NCI-H2196 (cell line): ENCODE measurements at regions not wholly inside any gene's neighbourhood (a gene's known extent, or its start where the extent isn't known, plus 50 kb on each side); places are given as distances from the start of the nearest gene placed in this dataset.
"Not testable (repeated sequence)": the region's sequence is repeated elsewhere in the genome, so short reads cannot be mapped to it uniquely, and the experiment has no call there.

ENCODE experiments used
- DNase-seq: peaks from one replicate; lab custom pipeline; 2025; ENCODE audit not compliant: unreplicated experiment; lab: John Stamatoyannopoulos, UW

GRCh38 chr6:155889410-155889809 is 433.8 kb upstream of the NOX3 start:
- DNase-seq = no peak

DNA sequence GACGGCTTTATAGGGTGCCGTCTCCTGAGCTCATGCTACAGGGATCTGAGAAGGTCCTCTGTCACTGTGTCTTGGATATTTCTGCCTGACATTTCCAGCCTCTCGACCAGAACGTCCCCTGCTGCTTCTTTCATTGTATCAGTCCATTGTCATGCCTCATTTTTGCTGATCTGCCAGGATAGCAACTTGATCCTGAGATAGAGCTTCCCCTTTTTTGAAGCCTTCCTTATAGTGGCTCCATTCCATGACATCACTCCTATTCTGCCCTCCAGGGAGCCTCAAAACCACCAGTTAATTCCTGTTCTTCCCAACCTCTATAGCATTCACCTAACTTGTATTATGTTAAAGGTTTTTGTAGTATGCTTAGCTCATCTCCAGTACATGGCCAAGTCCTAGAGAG is 431.8 kb upstream of the NOX3 start:
- no peak for DNase-seq

- no peak for DNase-seq
Observed at GRCh38 chr6:155883741-155884140, 428.1 kb upstream of the NOX3 start.

DNA sequence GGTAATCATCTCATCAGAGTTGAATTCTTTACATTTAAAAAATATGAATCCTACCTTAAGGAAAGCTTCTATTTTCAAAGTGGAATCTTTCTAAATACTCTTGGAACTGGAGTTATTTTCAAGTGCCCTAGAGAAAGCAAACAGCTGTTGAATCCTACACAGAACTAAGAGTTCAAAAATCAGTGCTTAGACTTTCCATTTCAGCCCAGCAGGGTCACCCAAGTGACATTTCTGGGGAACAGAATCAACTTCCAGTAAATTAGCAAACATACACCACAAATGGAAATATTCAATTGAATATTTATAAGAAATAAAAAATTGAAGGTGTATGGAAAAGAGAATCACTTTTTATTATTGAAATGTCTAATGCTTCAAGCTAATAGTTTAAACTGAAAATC is 427.7 kb upstream of the NOX3 start:
- DNase-seq = no peak

DNA sequence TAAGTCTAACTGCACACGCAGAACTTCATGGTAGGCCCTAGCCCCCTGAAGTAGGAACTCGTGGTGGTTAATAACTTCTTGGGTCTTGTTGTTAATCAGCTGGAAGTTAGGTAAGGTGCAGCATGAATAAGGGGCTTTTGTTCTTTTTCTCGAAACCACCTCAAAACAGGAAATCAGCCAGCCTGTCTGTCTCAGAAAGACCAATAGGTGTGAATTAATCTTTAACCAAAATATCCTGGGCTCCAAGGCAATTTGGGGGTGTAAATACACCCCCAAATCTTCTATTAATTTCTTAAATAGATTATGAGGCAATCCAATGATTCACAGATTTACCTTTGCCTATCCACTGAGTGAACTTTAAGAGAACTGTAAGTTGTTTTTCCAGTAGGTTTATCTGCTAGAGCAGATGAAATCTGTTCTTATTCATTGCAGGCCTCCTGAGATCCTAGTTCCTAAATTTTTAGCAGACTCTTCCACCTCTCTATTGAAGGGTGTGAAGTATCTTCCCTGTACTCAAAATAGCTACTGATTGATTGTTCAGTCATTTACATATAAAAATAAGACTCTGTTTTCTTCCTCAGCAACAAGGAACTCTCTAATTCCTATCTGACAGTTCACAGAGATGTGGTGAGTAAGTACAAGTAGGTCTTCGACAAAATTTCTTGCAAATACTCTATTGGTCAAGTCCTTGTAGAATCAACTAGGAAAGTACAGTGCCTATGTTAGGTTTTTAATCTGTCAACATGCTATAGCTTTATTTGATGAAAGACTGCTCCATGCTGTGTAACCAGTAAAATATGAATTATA is 427.1 kb upstream of the NOX3 start:
- DNase-seq = no peak

DNA sequence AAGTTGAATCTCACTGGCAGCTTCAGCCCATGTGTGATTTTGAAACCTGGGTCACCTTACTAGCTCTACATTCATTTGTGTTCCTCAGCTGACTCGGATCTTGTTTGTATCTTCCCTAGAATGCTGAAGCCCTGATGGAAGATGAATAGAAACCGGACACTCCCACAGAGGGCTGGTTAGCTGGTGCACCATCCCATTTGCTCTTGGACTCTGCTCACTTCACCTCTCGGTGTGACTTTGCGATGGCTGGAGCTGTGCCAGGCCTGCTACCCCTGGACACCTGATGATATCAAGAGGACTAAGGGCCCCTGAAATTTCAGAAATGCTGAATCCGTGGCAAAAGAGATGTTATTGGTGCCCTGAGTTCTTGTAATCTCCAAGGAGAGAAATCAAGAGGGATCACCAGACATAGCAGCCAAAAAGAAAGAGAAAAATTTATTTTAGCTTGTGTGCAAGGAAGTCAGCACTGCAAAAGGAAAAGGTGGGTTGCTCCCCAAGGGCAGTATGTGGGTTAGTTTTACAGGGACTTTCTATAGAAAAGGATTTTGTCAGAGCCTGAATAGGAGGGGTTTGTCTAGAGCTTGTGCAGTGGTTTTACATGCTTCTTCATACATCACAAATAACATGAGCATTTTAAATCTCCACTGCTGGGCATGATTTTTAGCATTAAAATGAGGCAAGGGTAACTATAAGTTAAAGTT is 426.3 kb upstream of the NOX3 start:
- DNase-seq = no peak

DNA sequence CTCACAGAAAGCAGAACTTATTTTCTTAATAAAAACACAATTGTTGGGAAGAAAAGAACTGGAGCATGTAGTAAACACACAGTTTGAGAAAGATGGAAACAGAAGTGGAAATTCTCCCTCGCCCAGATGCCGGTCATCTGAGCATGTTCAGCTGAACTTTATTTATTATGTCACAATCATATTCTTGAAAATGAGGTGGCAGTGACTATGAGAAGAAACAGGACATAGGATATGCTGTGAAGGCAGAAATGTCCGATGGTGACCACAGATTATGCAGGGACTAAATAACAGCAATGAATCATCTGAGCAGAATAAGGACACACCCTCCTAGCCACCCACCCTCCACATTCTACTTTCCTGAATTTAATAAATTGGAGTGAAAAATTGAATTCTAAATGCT is 425.3 kb upstream of the NOX3 start:
- DNase-seq = no peak

GRCh38 chr6:155872961-155873360 is 417.3 kb upstream of the NOX3 start:
- no peak for DNase-seq

GRCh38 chr6:155867682-155868081 is 412.0 kb upstream of the NOX3 start:
- DNase-seq = no peak

GRCh38 chr6:155866676-155867390 is 411.2 kb upstream of the NOX3 start:
- DNase-seq = not testable (repeated sequence)

DNA sequence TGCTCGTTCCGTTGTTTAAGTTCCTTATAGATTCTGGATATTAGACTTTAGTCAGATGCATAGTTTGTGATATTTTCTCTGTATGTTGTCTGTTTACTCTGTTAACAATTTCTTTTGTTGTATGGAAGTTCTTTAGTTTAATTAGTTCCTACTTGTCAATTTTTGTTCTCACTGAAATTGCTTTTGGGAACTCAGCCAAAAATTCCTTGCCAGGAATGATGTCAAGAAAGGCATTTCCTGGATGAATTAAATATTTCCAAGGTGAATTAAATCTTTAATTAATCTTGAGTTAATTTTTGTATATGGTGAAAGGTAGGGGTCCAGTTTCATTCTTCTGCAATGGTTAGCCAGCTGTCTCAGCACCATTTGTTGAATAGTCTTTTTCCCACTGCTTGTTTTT is 406.2 kb upstream of the NOX3 start:
- DNase-seq = no peak

GRCh38 chr6:155858906-155859305 is 403.3 kb upstream of the NOX3 start:
- DNase-seq = not testable (repeated sequence)

GRCh38 chr6:155854787-155855186 is 399.1 kb upstream of the NOX3 start:
- no peak for DNase-seq

- no peak for DNase-seq
Observed at GRCh38 chr6:155853011-155853410, 397.4 kb upstream of the NOX3 start.

DNA sequence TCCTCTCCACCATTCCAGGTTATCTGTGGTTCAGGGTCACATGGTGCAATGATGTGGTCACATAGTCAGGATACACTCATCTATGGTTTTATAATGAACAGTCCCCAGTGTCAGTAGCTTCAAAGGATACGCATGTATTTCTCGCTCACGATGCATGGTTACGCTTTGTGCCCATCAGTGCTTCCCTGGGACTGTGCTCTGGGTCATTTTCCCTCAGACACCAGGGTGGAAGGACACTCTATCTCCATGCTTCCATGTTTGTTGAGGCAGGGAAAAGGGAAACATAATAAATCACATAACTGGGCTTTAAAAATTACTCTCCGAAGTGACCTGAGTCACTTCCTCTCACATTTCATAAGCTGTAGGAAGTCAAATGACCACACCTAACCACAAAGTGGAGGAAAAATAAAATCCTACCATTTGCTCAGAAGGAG is 394.8 kb upstream of the NOX3 start:
- no peak for DNase-seq

DNA sequence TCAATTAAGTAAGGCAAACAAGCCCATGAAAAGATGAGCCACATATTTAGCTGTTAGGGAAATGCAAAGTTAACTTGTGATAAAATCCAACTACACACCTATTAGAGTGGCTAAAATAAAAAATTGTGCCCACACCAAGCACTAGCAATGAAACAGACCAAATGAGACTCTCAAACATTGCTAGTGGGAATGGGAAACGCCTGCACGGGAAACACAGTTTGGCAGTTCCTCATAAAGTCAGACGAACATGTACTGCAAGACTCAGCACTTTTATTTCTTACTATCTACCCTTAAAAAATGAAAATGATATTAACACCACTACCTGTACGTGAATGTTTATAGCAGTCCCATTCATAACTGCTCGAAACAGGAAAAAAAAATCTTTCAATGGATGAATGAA is 392.1 kb upstream of the NOX3 start:
- no peak for DNase-seq

DNA sequence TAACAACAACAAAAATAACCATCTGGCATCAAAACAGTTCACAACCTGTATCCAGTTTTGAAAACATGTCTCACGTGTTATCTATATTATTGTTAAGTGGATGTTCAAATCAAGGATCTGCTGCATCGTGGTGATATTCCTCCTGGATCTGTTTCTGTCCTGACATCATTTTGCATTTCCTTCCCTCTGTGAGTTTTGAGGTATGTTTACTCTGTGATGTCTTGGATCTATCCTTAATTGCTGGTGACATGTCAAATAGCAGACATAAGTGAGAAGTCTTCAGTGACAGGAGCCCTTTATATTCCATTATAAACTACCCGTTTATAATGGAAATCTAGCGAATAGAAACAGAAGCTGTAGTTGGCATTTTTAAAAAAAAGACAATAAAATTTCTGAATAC is 381.8 kb upstream of the NOX3 start:
- no peak for DNase-seq

DNA sequence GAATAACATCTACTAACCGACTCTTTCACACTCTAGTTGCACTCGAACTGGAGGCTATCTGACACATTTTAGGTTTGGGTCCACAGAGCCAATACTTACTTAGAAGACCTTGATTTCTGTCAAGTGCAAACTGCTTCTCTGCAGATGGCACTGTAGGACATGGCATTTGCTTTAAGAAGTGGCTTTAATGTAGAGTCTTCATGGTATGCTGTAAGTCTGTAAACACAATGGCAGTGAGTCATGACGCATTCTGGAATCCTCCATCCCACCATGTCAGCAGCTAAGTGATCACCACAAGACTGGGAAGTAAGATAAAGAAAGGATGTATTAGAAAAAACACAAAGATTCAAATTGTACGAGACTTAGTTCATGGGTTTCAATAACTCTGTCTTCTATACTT is 377.0 kb upstream of the NOX3 start:
- DNase-seq = no peak

- no peak for DNase-seq
Observed at GRCh38 chr6:155830531-155830930, 374.9 kb upstream of the NOX3 start.

DNA sequence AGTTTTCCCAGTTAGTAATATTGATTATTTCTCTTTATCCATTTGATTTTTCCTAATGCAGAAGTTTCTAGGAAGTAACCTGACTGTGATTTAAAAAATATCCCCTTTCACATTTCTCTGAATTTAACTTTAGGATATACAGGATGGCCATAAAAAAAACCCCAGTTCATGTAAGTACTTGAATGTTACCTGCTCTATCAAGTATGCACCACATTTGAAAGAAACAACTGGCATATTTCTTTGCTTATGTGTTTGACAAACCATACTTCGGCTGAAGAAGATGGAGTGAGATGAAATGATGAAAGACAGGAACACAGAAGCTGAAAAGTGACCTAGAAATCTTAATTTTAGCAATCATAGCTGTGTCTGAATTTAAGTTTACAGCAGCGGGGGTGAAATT is 374.0 kb upstream of the NOX3 start:
- DNase-seq = no peak

GRCh38 chr6:155828989-155829388 is 373.4 kb upstream of the NOX3 start:
- DNase-seq = no peak

GRCh38 chr6:155818698-155819097 is 363.1 kb upstream of the NOX3 start:
- no peak for DNase-seq
